Left colon (tissue), 2 donors: ENCODE measurements at regions not wholly inside any gene's neighbourhood (a gene's known extent, or its start where the extent isn't known, plus 50 kb on each side); places are given as distances from the start of the nearest gene placed in this dataset.
"Not testable (repeated sequence)": the region's sequence is repeated elsewhere in the genome, so short reads cannot be mapped to it uniquely, and the experiment has no call there.

ENCODE experiments used
- ATAC-seq: fragments of 200-7000 bp; cut with Tn5 transposase; one replicate; pipeline ENCODE4 v1.9.1; 2020; ENCODE audit warnings: mild to moderate bottlenecking, moderate library complexity
- DNase-seq, 2 donors: peaks; one replicate each; pipeline ENCODE4 v3.0.0-alpha.2; 2020
- intact Hi-C, 2 donors: fragments of 100-400 bp; cut with DNase I in 1 of 2; cut with micrococcal nuclease in 1 of 2; formaldehyde crosslinking; loops; one replicate each; pipeline versions ENCODE4 v1.11.2 to v1.14.0; 2022; cut with DNase I, micrococcal nuclease
- donor health status: DM: no; HTN: no; CAD: no.
- donor health status: DM: yes; HTN: yes; CAD: no.

- intact Hi-C loops: no loop called here
- ATAC-seq: no peak
- DNase-seq: no peak
Measured at GRCh38 chr7:53473371-53473770, 437.9 kb downstream of the POM121L12 start.

GRCh38 chr7:53475776-53476175 is 440.3 kb downstream of the POM121L12 start:
- DNase-seq: no peak
- no peak for ATAC-seq
- intact Hi-C loops: no loop called here

- ATAC-seq (no peak), DNase-seq (no peak)
- intact Hi-C loops: no loop called here
Measured at GRCh38 chr7:53476566-53476965, 441.1 kb downstream of the POM121L12 start.

- ATAC-seq (no peak), DNase-seq (no peak)
- intact Hi-C loops: no loop called here
Measured at GRCh38 chr7:53485354-53485753, 449.9 kb downstream of the POM121L12 start.

GRCh38 chr7:53491051-53491450 is 455.6 kb downstream of the POM121L12 start:
- ATAC-seq (no peak), DNase-seq (no peak)
- intact Hi-C loops: no loop called here

GRCh38 chr7:53495181-53495580 is 459.7 kb downstream of the POM121L12 start:
- intact Hi-C loops, DNase-seq, ATAC-seq: not testable (repeated sequence)

GRCh38 chr7:53500076-53500475 is 464.6 kb downstream of the POM121L12 start:
- intact Hi-C loops: no loop called here

GRCh38 chr7:53504914-53505313 is 469.5 kb downstream of the POM121L12 start:
- intact Hi-C loops: no loop called here
- no peak for DNase-seq
- ATAC-seq: no peak

More at GRCh38 chr7:53500076-53500475, 464.6 kb downstream of the POM121L12 start:
- DNase-seq: no peak
- ATAC-seq: no peak

GRCh38 chr7:53518319-53518718 is 482.9 kb downstream of the POM121L12 start:
- ATAC-seq (no peak), DNase-seq (no peak)
- intact Hi-C loops: no loop called here

- intact Hi-C loops: no loop called here
- DNase-seq (no peak), ATAC-seq (no peak)
Measured at GRCh38 chr7:53520841-53521240, 485.4 kb downstream of the POM121L12 start.

GRCh38 chr7:53521638-53522184 is 486.3 kb downstream of the POM121L12 start:
- DNase-seq (no peak), ATAC-seq (no peak)
- intact Hi-C loops: no loop called here

GRCh38 chr7:53539558-53539957 is 504.1 kb downstream of the POM121L12 start:
- intact Hi-C loops: no loop called here
- DNase-seq (no peak), ATAC-seq (no peak)

- ATAC-seq: no peak
- no peak for DNase-seq
- intact Hi-C loops: no loop called here
Measured at GRCh38 chr7:53541475-53541874, 506.0 kb downstream of the POM121L12 start.

- intact Hi-C loops: no loop called here
- ATAC-seq: no peak
- no peak for DNase-seq
Measured at GRCh38 chr7:53542157-53542556, 506.7 kb downstream of the POM121L12 start.
